GM21423 (cell line): ENCODE measurements at regions not wholly inside any gene's neighbourhood (a gene's known extent, or its start where the extent isn't known, plus 50 kb on each side); places are given as distances from the start of the nearest gene placed in this dataset.

Experiments used
- ATAC-seq: cut with Tn5 transposase; IDR thresholded peaks from one replicate; pipeline ENCODE4 v1.9.1; 2021; ENCODE audit warnings: mild to moderate bottlenecking, moderate library complexity; ENCODE audit not compliant: unreplicated experiment

DNA sequence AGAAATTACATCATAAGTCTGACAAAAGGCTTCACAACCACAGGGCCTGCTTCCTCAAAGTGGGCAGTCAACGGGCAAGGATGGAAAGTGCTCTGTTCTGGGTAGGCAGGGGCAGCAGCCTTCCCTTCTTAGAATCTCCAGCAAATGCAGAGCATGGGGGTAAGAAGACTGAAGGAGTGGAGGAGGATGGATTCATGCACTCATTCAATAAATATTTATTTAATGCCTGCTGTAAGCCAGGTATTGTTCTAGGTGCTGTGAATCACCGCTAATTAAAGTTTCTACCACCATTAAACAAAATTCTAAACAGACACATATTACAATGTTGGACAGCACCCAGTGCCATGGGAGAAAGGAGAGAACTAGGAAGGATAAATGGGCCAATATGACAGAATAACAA lies 195.6 kb downstream of the ELAVL2 start:
- ATAC-seq: no peak

GRCh38 chr9:23635276-23635675 lies 190.8 kb downstream of the ELAVL2 start:
- ATAC-seq: no peak

DNA sequence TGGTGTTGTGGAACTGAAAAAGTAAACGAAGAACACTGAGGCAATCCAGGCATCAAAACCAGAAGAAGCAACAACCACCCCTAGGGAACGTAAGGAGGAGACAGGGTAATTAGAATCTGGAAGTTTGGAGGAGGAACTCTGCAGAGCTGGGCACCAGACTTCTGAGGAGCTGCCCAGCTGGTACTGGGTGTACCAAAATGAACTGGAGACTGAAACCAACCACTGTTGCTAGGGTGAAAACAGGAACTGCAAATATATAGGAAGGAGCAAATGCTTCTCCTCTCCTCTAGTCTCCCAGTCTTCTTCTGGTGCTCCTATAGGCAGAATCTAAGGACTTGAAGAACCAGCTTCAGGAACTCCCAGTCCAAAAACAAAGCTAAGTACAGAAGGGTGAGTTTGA lies 189.8 kb downstream of the ELAVL2 start:
- no peak for ATAC-seq

DNA sequence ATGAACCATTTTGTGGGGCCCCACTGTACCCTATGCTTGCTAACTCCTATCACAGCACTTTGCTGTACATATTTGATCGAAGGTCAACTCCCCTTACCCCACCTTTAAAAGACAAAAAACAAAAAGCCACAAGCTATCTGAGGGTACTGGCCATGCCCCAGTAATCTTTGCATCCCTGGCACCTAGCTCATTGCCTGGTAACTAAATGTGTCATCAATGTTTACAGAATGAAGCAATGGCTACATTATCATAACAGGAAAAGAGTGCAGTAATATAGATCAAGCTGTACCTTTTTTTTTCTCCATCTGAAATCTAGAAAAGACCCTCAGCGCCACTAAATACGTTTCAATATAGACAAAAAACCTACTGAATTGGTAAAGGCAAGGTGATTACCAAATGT lies 188.0 kb downstream of the ELAVL2 start:
- no peak for ATAC-seq

GRCh38 chr9:23638837-23639426 lies 187.1 kb downstream of the ELAVL2 start:
- no peak for ATAC-seq
